ENCODE measurements at regions not wholly inside any gene's neighbourhood (a gene's known extent, or its start where the extent isn't known, plus 50 kb on each side); places are given as distances from the start of the nearest gene placed in this dataset.

- Histone ChIP-seq H3K9me3 (no peaks in the 10 kb centered on the region), H3K4me3 (replicated peaks in 1 of 3) (no peak overlapping the region), H3K36me3 (no peaks in the 10 kb centered on the region), H3K4me1 (no peaks in the 10 kb centered on the region), H3K27me3 (no peaks in the 10 kb centered on the region), H3K27ac (no peak overlapping the region)
- TF ChIP-seq POLR2A (IDR thresholded peaks at IDR 0.05) = no peak
- no peak for TF ChIP-seq CTCF (IDR thresholded peaks at IDR 0.05)
- intact Hi-C loops (cut with DNase I) = no loop called here
- 95 to 98% methylated on average over 6 of the region's 6 CpGs for WGBS, 2 donors
- no peak for DNase-seq
Measured at GRCh38 chr9:16325966-16326365, 544.5 kb downstream of the BNC2 start.

GRCh38 chr9:16328349-16328748, 542.1 kb downstream of the BNC2 start:
- no peak for DNase-seq
- no peaks in the 10 kb centered on the region for H3K36me3 ChIP-seq
- H3K27ac ChIP-seq = no peak overlapping the region
- TF ChIP-seq POLR2A (IDR thresholded peaks at IDR 0.05) = no peak
- TF ChIP-seq CTCF (IDR thresholded peaks at IDR 0.05) = no peak
- H3K9me3 ChIP-seq = no peaks in the 10 kb centered on the region
- H3K4me1 ChIP-seq = no peaks in the 10 kb centered on the region
- 91 to 92% methylated on average over 3 of the region's 3 CpGs for WGBS, 2 donors
- no peak overlapping the region for H3K4me3 ChIP-seq (replicated peaks in 1 of 3)
- intact Hi-C loops (cut with DNase I) = no loop called here
- no peaks in the 10 kb centered on the region for H3K27me3 ChIP-seq

GRCh38 chr9:16329671-16330113, 540.8 kb downstream of the BNC2 start:
- Histone ChIP-seq H3K4me3 (replicated peaks in 1 of 3) (no peak overlapping the region), H3K4me1 (no peaks in the 10 kb centered on the region), H3K36me3 (no peaks in the 10 kb centered on the region), H3K27ac (no peak overlapping the region), H3K27me3 (no peaks in the 10 kb centered on the region), H3K9me3 (no peaks in the 10 kb centered on the region)
- no peak for DNase-seq
- TF ChIP-seq POLR2A (IDR thresholded peaks at IDR 0.05) = no peak
- 77 to 79% methylated on average over 5 to 9 of the region's 9 CpGs for WGBS, 2 donors
- intact Hi-C loops (cut with DNase I) = no loop called here

GRCh38 chr9:16331031-16331430, 539.4 kb downstream of the BNC2 start:
- Histone ChIP-seq H3K9me3 (no peaks in the 10 kb centered on the region), H3K27ac (no peak overlapping the region), H3K27me3 (no peaks in the 10 kb centered on the region), H3K4me1 (no peaks in the 10 kb centered on the region), H3K4me3 (replicated peaks in 1 of 3) (no peak overlapping the region), H3K36me3 (no peaks in the 10 kb centered on the region)
- intact Hi-C loops (cut with DNase I) = no loop called here
- TF ChIP-seq POLR2A (IDR thresholded peaks at IDR 0.05) = no peak
- TF ChIP-seq CTCF (IDR thresholded peaks at IDR 0.05) = no peak
- 44 to 96% methylated on average over 2 of the region's 2 CpGs for WGBS, 2 donors
- DNase-seq = no peak

GRCh38 chr9:16331527-16331926, 538.9 kb downstream of the BNC2 start:
- DNase-seq = no peak
- Histone ChIP-seq H3K27ac (no peak overlapping the region), H3K4me1 (no peaks in the 10 kb centered on the region), H3K9me3 (no peaks in the 10 kb centered on the region), H3K4me3 (replicated peaks in 1 of 3) (no peak overlapping the region), H3K27me3 (no peaks in the 10 kb centered on the region), H3K36me3 (no peaks in the 10 kb centered on the region)
- intact Hi-C loops (cut with DNase I) = no loop called here
- no peak for TF ChIP-seq POLR2A (IDR thresholded peaks at IDR 0.05)
- TF ChIP-seq CTCF (IDR thresholded peaks at IDR 0.05) = no peak
- 84 to 86% methylated on average over 5 of the region's 5 CpGs for WGBS, 2 donors

- 85 to 88% methylated on average over 6 to 7 of the region's 7 CpGs for WGBS, 2 donors
- Histone ChIP-seq H3K27me3 (no peaks in the 10 kb centered on the region), H3K4me3 (replicated peaks in 1 of 3) (no peak overlapping the region), H3K27ac (no peak overlapping the region), H3K36me3 (no peaks in the 10 kb centered on the region), H3K4me1 (no peaks in the 10 kb centered on the region), H3K9me3 (no peaks in the 10 kb centered on the region)
- TF ChIP-seq POLR2A (IDR thresholded peaks at IDR 0.05) = no peak
- TF ChIP-seq CTCF (IDR thresholded peaks at IDR 0.05) = no peak
- intact Hi-C loops (cut with DNase I) = no loop called here
- DNase-seq = no peak
Measured at GRCh38 chr9:16333691-16334090, 536.8 kb downstream of the BNC2 start.
